IMR-90 (cell line): ENCODE measurements at regions not wholly inside any gene's neighbourhood (a gene's known extent, or its start where the extent isn't known, plus 50 kb on each side); places are given as distances from the start of the nearest gene placed in this dataset.

Source experiments
- ATAC-seq: fragments of 200-7000 bp; cut with Tn5 transposase; 2 replicates; pipeline ENCODE4 v1.9.1; 2020; ENCODE audit warnings: low read depth, mild to moderate bottlenecking, moderate library complexity
- BruUV-seq: library from RNA; stranded (reverse); fragments of 400-500 nt; replicated peaks from 2 replicates; lab custom pipeline; 2021; lab: Mats Ljungman, UMichigan
- CTCF ChIA-PET: fragments of 300-600 bp; formaldehyde crosslinking; extraction: SDS; loops from one replicate; lab custom pipeline; 2021; ENCODE audit warnings: antibody characterized with exemption; lab: Yijun Ruan, JAX
- POLR2A ChIA-PET: fragments of 300-600 bp; sonication (Branson Sonifier 250); formaldehyde crosslinking; loops from one replicate; lab custom pipeline; 2022; ENCODE audit warnings: antibody characterized with exemption; ENCODE audit not compliant: unreplicated experiment; lab: Charles Lee
- DNase-seq: peaks from one replicate; pipeline ENCODE4 v3.0.0; 2013
- H2AFZ ChIP-seq: replicated peaks from 2 replicates; pipeline ENCODE3; 2013; ENCODE audit warnings: low read length, mild to moderate bottlenecking; ENCODE audit not compliant: poor library complexity
- H2AK5ac ChIP-seq: 2 replicates; pipeline ENCODE4 v1.6.1; 2013; ENCODE audit warnings: low read depth, low read length, inconsistent platforms
- H2AK9ac ChIP-seq: replicated peaks from 2 replicates; pipeline ENCODE3; 2013; ENCODE audit warnings: mild to moderate bottlenecking, low read depth, low read length, moderate library complexity; ENCODE audit not compliant: poor library complexity
- H2BK120ac ChIP-seq: 2 replicates; pipeline ENCODE4 v1.6.1; 2013; ENCODE audit warnings: low read depth, low read length, inconsistent platforms
- H2BK15ac ChIP-seq: 3 replicates; pipeline ENCODE4 v1.6.1; 2013; ENCODE audit warnings: low read depth, low read length, inconsistent platforms
- H2BK20ac ChIP-seq: 2 replicates; pipeline ENCODE4 v1.6.1; 2013; ENCODE audit warnings: low read depth, mild to moderate bottlenecking, inconsistent platforms, low read length, moderate library complexity
- H2BK5ac ChIP-seq: 2 replicates; pipeline ENCODE4 v1.6.1; 2013; ENCODE audit warnings: mild to moderate bottlenecking, low read depth, low read length, inconsistent platforms; ENCODE audit not compliant: poor library complexity, severe bottlenecking
- H3K14ac ChIP-seq: replicated peaks from 2 replicates; pipeline ENCODE4 v1.6.1; 2013; ENCODE audit warnings: low read depth, low read length, inconsistent platforms
- H3K18ac ChIP-seq: 2 replicates; pipeline ENCODE4 v1.6.1; 2013; ENCODE audit warnings: low read depth, low read length, control low read depth
- H3K23ac ChIP-seq: 2 replicates; pipeline ENCODE4 v1.6.1; 2013; ENCODE audit warnings: low read depth, low read length, inconsistent platforms
- H3K27ac ChIP-seq: 2 replicates; pipeline ENCODE4 v1.5.1; 2013; ENCODE audit warnings: mild to moderate bottlenecking, control low read depth, low read length; ENCODE audit not compliant: insufficient read depth
- H3K27me3 ChIP-seq: 2 replicates; pipeline ENCODE4 v1.6.1; 2013; ENCODE audit warnings: low read length; ENCODE audit not compliant: control insufficient read depth, insufficient read depth
- H3K36me3 ChIP-seq: 2 replicates; pipeline ENCODE4 v1.6.1; 2013; ENCODE audit warnings: low read length, mixed read lengths; ENCODE audit not compliant: control insufficient read depth, insufficient read depth
- H3K4ac ChIP-seq: 2 replicates; pipeline ENCODE4 v1.6.1; 2013; ENCODE audit warnings: low read depth, low read length, inconsistent platforms
- H3K4me1 ChIP-seq: 2 replicates; pipeline ENCODE4 v1.6.1; 2013; ENCODE audit warnings: low read length, mixed read lengths; ENCODE audit not compliant: control insufficient read depth, insufficient read depth
- H3K4me2 ChIP-seq: 2 replicates; pipeline ENCODE4 v1.6.1; 2013; ENCODE audit warnings: low read depth, mild to moderate bottlenecking, control low read depth, low read length, moderate library complexity
- H3K4me3 ChIP-seq: 2 replicates; pipeline ENCODE4 v1.5.1; 2013; ENCODE audit warnings: low read depth, mild to moderate bottlenecking, control low read depth, low read length, moderate library complexity; ENCODE audit not compliant: insufficient read depth
- H3K56ac ChIP-seq: 2 replicates; pipeline ENCODE4 v1.6.1; 2013; ENCODE audit warnings: low read length, inconsistent platforms; ENCODE audit not compliant: insufficient read depth; ENCODE audit errors: extremely low read depth
- H3K79me1 ChIP-seq, 2 experiments: 2 replicates each; pipeline ENCODE4 v1.6.1; 2013; ENCODE audit warnings: low read length in 2 of 2, inconsistent platforms in 1 of 2, low read depth in 1 of 2
- H3K9ac ChIP-seq: 2 replicates; pipeline ENCODE4 v1.6.1; 2013; ENCODE audit warnings: low read depth, low read length, control low read depth
- H3K9me1 ChIP-seq: 2 replicates; pipeline ENCODE4 v1.6.1; 2013; ENCODE audit warnings: low read length, inconsistent platforms; ENCODE audit not compliant: insufficient read depth
- H3K9me3 ChIP-seq: 2 replicates; pipeline ENCODE4 v1.6.1; 2013; ENCODE audit warnings: low read length; ENCODE audit not compliant: control insufficient read depth, insufficient read depth
- H4K20me1 ChIP-seq: 2 replicates; pipeline ENCODE4 v1.6.1; 2013; ENCODE audit warnings: low read length, inconsistent platforms; ENCODE audit not compliant: insufficient read depth
- H4K5ac ChIP-seq: 2 replicates; pipeline ENCODE4 v1.6.1; 2013; ENCODE audit warnings: mild to moderate bottlenecking, low read depth, low read length, control low read depth
- H4K8ac ChIP-seq, 2 experiments: 2 replicates each; pipeline ENCODE4 v1.6.1; 2013; ENCODE audit warnings: low read depth in 2 of 2, low read length in 2 of 2, control low read depth in 1 of 2, inconsistent platforms in 1 of 2
- H4K91ac ChIP-seq: 2 replicates; pipeline ENCODE4 v1.6.1; 2013; ENCODE audit warnings: low read depth, low read length, inconsistent platforms; ENCODE audit not compliant: insufficient read depth
- RAD21 ChIP-seq: IDR thresholded peaks from 2 replicates; pipeline ENCODE4 v1.6.1; 2012; ENCODE audit warnings: low read length, improper control_type of control experiment
- WGBS, 2 experiments: methylation state at CpG; one replicate each; pipeline versions ENCODE4 v1.1.5 to v1.1.7; 2013; ENCODE audit warnings: missing lambda C conversion rate in 2 of 2; ENCODE audit not compliant: insufficient read length in 1 of 2; ENCODE audit errors: extremely low coverage in 2 of 2; 5-methylcytosine and 5-hydroxymethylcytosine counted together
- dilution Hi-C: fragments of 300-500 bp; cut with HindIII; formaldehyde crosslinking; loops from one replicate; pipeline ENCODE4 v1.14.3; 2018; ENCODE audit warnings: low sequenced_read_pairs; ENCODE audit not compliant: unreplicated experiment
- in situ Hi-C: fragments of 300-500 bp; cut with MboI; formaldehyde crosslinking; loops from 3 replicates; pipeline ENCODE4 v1.14.3; 2019; ENCODE audit warnings: low sequenced_read_pairs, inconsistent platforms, mixed read lengths
- intact Hi-C: fragments of 100-400 bp; cut with micrococcal nuclease; formaldehyde crosslinking; loops from 2 replicates; pipeline ENCODE4 v1.10.0; 2022

GRCh38 chr7:96427143-96427542, 105.2 kb upstream of the SLC25A13 start:
- Histone ChIP-seq H3K4me1 (no peaks in the 10 kb centered on the region), H2BK15ac (no peak overlapping the region), H3K23ac (no peak overlapping the region), H4K91ac (no peak overlapping the region), H3K9me3 (no peaks in the 10 kb centered on the region), H4K20me1 (no peaks in the 10 kb centered on the region), H3K56ac (no peak overlapping the region), H2BK20ac (no peak overlapping the region), H3K79me1 (no peaks in the 10 kb centered on the region), H3K9ac (no peak overlapping the region), H2BK120ac (no peak overlapping the region), H3K27me3 (0 out of 2 replicates have a peak, but pooled peaks cover 1% of the 10 kb centered on the region), H3K14ac (no peak overlapping the region), H4K8ac (no peak overlapping the region), H2BK5ac (no peak overlapping the region), H3K4ac (no peak overlapping the region), H3K18ac (no peak overlapping the region), H3K36me3 (no peaks in the 10 kb centered on the region), H2AK9ac (no peak overlapping the region), H3K9me1 (no peaks in the 10 kb centered on the region), H2AK5ac (no peak overlapping the region), H2AFZ (no peak overlapping the region), H4K5ac (no peak overlapping the region), H3K4me2 (no peak overlapping the region), H3K4me3 (no peak overlapping the region), H3K27ac (no peak overlapping the region)
- POLR2A ChIA-PET: no interaction called here
- no TSS peak for BruUV-seq
- CTCF ChIA-PET: no interaction called here
- ATAC-seq (no peak), DNase-seq (no peak)
- in situ Hi-C loops (no loop called here), intact Hi-C loops (no loop called here), dilution Hi-C loops (no loop called here)
- TF ChIP-seq RAD21: no peak
- no CpG with 5 or more reads among the region's 4 CpGs for WGBS, 2 experiments
